ENCODE measurements at regions not wholly inside any gene's neighbourhood (a gene's known extent, or its start where the extent isn't known, plus 50 kb on each side); places are given as distances from the start of the nearest gene placed in this dataset.
"Not testable (repeated sequence)": the region's sequence is repeated elsewhere in the genome, so short reads cannot be mapped to it uniquely, and the experiment has no call there.

- not testable (repeated sequence) for FAIRE-seq
Measured at GRCh38 chr11:22435582-22435981, 97.4 kb downstream of the SLC17A6 start.

DNA sequence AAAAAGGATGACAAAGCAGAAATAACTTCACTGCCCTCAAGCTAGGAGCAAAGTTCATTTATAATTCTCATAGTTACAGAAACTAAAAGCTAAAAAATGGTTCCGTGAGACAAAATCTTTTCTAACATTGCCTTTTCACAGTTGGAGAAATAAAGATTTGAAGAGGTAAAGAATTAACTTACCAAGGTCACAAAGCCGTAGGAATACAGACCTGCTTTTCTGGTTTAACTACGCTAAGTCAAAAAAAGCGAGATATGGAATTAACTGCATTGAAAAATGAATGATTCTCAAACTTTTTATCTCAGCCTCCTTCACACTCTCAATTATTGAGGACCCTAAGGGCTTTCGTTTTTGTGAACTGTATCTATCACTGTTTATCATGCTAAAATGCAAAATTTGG, 95.3 kb downstream of the SLC17A6 start:
- no peak for FAIRE-seq

- FAIRE-seq: no peak
Measured at GRCh38 chr11:22433094-22433455, 94.9 kb downstream of the SLC17A6 start.

DNA sequence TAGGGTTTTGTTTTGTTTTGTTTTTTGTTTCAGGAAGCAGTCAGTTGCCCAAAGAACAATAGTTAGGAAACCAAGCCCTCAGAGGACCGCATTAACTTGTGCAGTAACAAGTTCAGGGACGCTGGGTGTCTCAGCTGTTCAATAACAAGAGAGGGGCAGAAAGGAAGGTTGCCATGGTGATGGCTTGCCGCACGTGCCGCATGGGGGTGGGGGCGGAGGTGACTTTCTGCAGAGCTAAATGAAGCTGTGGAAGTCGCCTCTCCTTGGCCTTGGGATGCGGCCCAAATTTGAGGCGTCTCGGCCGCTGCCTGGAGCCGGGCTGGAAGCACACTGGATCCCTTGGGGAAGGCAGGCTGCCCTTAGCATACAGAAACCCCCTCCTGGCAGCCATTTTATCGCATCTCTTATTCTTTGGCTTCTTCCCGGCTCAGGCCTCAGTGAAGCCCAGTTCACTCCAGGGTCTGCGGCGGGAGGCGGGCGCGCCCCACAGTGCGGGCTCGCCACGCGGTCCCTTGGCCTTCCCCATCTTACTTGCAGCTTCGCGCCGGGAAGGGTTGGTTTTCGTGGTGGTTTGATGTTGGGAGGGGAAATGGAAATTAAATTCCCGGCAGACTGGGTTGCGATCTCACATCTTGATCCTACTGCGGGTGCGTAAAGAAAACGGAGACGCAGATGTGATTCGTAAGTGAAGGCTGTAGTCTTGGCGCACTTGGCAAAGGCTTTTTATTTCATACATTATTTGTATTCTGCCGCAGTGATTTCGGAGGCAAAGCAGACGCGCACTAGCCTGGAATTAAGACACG, 94.3 kb downstream of the SLC17A6 start:
- no peak for FAIRE-seq

DNA sequence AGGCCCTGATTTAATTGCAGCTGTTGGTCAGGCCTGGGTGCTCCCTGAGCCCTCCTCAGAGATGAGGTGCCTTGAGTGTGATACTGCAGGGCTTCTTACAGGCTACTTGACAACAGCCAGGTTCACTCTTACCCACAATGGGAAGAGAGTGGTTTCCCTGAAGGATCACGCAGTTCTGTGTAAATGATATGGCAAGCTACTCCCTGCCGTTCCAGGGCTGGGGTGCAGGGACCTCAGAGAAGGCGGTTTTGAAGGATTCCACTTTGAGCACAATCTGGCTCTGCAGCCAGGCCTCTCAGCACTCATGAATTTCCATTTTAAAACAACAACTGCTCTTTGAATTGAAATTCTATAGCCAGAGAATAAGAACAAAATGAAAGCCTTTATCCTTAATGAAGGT, 92.9 kb downstream of the SLC17A6 start:
- FAIRE-seq: no peak

DNA sequence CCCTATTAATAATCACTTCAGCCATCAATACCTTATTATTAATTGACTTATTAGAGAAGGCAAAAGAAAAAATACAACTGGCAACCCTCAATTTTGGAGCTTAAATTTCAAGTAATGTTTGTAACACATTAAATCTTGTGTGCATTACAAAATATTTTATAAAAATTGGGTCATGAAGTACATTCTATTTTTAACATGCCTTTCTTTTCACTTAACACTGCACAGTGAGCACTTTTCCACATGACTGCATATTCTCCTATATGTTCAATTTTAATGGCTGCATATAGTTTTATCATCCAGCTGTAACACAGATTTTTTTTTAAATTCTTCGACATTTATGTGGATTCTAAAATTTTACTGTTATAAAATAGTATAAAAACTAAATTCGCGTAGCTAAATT, 92.5 kb downstream of the SLC17A6 start:
- no peak for FAIRE-seq

DNA sequence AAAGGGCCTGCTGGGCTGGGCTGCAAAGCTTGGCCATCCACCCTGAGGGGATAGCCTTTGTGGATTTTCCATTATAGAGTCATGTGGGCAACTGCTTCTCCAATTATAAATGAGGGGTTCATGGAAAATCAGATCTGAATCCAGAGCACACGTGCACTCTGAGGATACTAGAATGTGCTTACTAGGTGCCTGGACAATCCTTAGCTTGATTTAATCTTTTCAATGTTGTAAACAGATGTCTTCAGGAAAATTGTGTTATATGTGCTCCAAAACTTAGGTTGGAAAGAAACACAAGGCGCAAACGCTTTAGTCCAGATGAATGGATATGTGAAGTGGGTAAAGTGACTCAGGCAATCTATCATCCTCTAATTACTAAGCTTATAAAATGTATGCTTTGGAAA, 92.0 kb downstream of the SLC17A6 start:
- no peak for FAIRE-seq

Measured in A204.1 (cell line).